Fibroblast of mammary gland (primary cell): ENCODE measurements at regions not wholly inside any gene's neighbourhood (a gene's known extent, or its start where the extent isn't known, plus 50 kb on each side); places are given as distances from the start of the nearest gene placed in this dataset.
"Not testable (repeated sequence)": the region's sequence is repeated elsewhere in the genome, so short reads cannot be mapped to it uniquely, and the experiment has no call there.

Experiments used
- DNase-seq: peaks from one replicate; pipeline ENCODE4 v3.0.0-alpha.2; 2010; ENCODE audit warnings: low read depth
- H3K4me3 ChIP-seq: 2 replicates; pipeline ENCODE4 v1.5.1; 2011; ENCODE audit warnings: low read depth, mild to moderate bottlenecking, low read length, moderate library complexity; ENCODE audit not compliant: control insufficient read depth
- TF ChIP-seq, protein P1 (sequence below): conservative IDR thresholded peaks from 2 replicates; pipeline ENCODE4 v1.5.1; 2011; ENCODE audit warnings: low read depth, low read length, inconsistent platforms; ENCODE audit not compliant: control insufficient read depth, insufficient read depth

DNA sequence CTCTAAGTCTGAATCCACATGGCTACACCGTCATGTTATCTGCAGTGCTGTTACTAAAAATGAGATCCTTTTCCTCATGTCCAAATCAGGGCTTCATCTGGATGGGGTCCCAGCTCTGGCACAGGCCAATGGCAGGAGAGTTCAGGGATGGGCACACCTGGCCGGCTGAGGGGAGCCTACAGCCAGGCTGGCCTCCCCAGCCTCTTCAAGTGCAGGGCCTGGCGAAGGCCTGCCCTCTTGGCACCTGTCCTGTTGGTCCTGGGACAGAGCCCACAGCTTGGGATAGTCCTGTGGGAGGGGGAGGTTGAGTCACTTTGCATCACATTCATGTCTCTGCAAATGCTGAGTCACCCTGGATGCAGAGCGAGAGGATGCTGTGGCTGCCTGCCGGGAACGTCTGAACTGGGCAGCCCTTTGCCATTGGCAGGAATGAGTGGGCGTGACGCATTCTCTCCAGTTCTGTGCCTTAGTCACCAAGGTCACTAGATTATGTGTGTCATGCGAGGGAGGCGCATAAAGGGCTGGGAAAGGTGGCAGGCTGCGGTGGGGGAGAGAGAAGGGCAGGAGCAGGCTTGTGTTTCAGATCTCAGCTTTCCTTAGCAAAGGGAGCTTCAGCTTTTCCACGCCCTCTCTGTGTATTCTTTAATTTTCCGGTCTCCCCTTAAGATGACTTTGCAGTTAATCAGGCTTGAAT, 223.2 kb upstream of the ECI2 start:
- DNase-seq = peak; percentile 100
- no peak overlapping the region for H3K4me3 ChIP-seq
- TF ChIP-seq, protein P1, sequence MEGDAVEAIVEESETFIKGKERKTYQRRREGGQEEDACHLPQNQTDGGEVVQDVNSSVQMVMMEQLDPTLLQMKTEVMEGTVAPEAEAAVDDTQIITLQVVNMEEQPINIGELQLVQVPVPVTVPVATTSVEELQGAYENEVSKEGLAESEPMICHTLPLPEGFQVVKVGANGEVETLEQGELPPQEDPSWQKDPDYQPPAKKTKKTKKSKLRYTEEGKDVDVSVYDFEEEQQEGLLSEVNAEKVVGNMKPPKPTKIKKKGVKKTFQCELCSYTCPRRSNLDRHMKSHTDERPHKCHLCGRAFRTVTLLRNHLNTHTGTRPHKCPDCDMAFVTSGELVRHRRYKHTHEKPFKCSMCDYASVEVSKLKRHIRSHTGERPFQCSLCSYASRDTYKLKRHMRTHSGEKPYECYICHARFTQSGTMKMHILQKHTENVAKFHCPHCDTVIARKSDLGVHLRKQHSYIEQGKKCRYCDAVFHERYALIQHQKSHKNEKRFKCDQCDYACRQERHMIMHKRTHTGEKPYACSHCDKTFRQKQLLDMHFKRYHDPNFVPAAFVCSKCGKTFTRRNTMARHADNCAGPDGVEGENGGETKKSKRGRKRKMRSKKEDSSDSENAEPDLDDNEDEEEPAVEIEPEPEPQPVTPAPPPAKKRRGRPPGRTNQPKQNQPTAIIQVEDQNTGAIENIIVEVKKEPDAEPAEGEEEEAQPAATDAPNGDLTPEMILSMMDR = no peak

DNA sequence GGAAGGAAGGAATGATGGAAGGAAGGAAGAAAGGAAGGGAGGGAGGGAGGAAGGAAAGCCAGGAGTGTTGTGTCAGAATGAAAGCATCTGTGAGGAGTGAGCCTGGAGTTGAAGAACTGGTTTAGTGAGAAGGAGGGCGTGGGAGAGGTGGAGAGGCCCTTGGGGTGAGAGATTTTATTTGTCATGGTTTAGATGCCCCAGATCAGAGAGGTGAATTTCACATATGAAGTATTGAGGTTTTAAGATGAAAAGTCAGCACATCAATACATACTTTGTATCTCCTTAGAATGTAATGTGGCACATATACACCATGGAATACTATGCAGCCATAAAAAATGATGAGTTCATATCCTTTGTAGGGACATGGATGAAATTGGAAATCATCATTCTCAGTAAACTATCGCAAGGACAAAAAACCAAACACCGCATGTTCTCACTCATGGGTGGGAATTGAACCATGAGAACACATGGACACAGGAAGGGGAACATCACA, 222.3 kb upstream of the ECI2 start:
- not testable (repeated sequence) for H3K4me3 ChIP-seq, DNase-seq

DNA sequence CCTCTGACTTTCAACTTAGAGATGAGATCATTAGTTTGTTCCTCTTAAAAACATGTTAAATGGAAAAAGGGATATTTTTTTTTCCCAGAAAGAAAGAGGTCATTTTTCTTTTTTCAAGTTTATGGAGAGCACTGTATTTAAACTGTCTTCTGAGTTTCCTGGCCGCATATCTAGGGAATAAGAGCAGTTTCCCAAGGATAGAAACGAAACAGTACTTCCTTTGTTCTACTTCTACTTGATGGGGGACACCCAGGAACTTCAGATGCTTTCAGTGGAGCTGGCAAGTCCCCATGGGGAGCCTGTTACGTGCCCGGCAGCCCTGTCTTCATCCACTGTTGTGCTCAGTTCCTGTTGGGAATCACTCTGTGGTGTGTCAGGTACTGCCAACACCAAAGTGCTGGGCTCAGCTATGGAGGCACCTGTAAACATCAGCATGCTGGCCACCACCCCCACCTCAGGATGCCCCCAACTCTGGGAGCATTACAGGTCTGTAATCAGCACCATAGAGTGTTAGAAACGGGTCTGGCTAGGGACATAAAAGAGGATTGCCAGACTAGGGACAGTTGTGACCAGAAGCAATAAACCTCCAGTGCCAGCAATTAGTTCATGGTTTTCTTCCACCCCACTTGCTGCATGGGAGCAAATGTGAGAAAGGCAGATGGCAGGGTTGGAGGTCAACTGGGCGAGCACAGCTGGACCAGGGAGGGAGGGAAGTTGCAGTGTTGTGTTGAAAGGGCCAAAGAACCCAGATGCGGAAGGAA, 221.7 kb upstream of the ECI2 start:
- DNase-seq = no peak
- TF ChIP-seq, protein P1 = no peak
- H3K4me3 ChIP-seq = no peak overlapping the region

DNA sequence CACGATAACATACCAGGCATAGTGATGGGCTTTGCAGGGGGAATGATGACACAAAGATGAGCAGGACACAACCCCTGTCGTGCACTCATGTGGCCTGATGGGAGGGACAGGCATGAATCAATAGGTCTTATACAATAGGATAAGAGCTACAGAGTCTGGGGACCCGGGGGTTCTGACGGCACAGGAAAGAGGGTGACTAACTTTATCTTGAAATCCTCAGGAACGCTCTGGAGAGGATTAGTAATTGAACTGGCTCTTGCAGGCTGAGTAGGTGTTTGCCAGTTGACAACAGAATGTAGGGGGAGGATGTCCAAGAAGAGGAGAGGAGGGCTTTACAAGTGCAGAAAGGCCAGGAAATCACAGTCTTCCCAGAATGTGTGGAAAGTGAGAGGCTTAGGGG, 219.9 kb upstream of the ECI2 start:
- TF ChIP-seq, protein P1 = no peak
- no peak overlapping the region for H3K4me3 ChIP-seq
- peak; percentile 95 for DNase-seq

DNA sequence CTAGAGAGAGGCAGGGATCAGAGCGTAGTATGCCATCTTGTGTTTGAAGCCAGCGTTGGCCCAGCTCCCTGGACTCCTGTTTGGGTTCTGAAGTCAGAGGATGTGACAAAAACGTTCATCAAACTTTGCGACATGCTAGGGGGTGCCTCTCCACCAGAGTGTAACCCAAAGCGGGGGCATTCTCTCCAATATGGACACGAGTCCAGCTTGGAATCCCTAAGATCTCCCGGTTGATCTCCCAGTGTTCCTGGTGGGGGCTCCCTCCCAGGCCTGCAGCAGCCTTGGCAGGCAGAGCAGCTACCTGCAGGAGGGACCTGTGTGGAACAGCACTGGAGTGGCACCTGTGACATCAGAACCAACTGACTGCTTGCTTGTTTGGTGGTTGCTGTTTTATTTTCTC, 218.8 kb upstream of the ECI2 start:
- DNase-seq = no peak
- TF ChIP-seq, protein P1 = no peak
- no peak overlapping the region for H3K4me3 ChIP-seq

DNA sequence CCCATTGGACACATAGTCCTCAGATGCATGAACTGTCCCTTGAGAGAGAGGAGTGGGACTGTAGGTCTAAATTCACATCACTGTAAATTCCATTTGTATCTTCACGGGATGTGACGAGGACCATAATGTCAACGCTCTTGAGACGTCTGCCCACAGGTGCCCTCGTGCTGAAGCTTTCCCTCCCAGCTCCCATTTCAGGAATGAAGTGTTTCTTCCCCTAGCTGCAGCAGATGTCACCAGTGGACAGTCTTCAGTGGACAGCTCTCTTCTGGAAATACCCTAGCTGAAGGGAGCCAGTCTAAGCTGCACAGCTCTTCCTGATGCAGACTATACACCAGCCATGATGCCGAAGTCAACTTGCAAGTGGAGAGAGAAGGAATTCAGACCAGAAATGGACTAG, 217.4 kb upstream of the ECI2 start:
- no peak overlapping the region for H3K4me3 ChIP-seq
- no peak for DNase-seq
- TF ChIP-seq, protein P1 = no peak

DNA sequence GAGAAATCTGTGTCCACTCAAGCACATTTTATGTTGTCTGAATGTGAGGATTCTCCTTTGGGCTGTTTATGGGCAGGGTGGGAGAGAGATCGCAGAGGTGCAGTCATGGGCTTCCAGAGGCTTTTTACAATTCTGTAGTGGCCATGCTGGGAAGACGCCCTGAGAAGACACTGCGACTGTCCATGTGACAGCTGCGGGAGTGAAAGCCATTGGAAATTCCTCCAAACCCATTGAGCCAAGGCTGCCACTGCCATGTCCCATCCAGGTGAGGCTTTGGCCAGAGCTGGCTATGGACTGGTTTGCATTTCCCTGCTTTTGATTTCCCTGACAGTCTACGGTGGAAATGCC, 216.9 kb upstream of the ECI2 start:
- no peak for DNase-seq
- peak overlapping the region; percentile 41 for H3K4me3 ChIP-seq
- TF ChIP-seq, protein P1 = peak; percentile 2
